ENCODE measurements at regions not wholly inside any gene's neighbourhood (a gene's known extent, or its start where the extent isn't known, plus 50 kb on each side); places are given as distances from the start of the nearest gene placed in this dataset.
A peak's percentile ranks its signal among the peaks of the same experiment; 100 is the strongest.

GRCh38 chr2:102950371-102950946 is 188.6 kb downstream of the TMEM182 start:
- H3K27me3 ChIP-seq (ENCODE audit: control insufficient read depth, insufficient read depth, low read length): no peaks in the 10 kb centered on the region
- no peak overlapping the region for H3K27ac ChIP-seq (ENCODE audit: low read length)
- DNase-seq: no peak
- no peak overlapping the region for H3K4me3 ChIP-seq (ENCODE audit: low read length)
- 33% methylated on average over 2 of the region's 3 CpGs for whole genome bisulfite sequencing (ENCODE audit: insufficient coverage)
- no peaks in the 10 kb centered on the region for H3K9me3 ChIP-seq (replicated peaks; ENCODE audit: control insufficient read depth, low read depth, low read length)
- H3K36me3 ChIP-seq (ENCODE audit: control insufficient read depth, insufficient read depth, low read length): no peaks in the 10 kb centered on the region
- no peaks in the 10 kb centered on the region for H3K4me1 ChIP-seq (ENCODE audit: control insufficient read depth, insufficient read depth, low read length)

- Histone ChIP-seq H3K27ac (ENCODE audit: low read length) (no peak overlapping the region), H3K4me1 (ENCODE audit: control insufficient read depth, insufficient read depth, low read length) (no peaks in the 10 kb centered on the region), H3K9me3 (replicated peaks; ENCODE audit: control insufficient read depth, low read depth, low read length) (no peaks in the 10 kb centered on the region), H3K27me3 (ENCODE audit: control insufficient read depth, insufficient read depth, low read length) (no peaks in the 10 kb centered on the region), H3K36me3 (ENCODE audit: control insufficient read depth, insufficient read depth, low read length) (no peaks in the 10 kb centered on the region), H3K4me3 (ENCODE audit: low read length) (no peak overlapping the region)
- no peak for DNase-seq
- no CpG with 5 or more reads among the region's 3 CpGs for WGBS (ENCODE audit: insufficient coverage)
Measured at GRCh38 chr2:102951249-102951648, 189.4 kb downstream of the TMEM182 start.

DNA sequence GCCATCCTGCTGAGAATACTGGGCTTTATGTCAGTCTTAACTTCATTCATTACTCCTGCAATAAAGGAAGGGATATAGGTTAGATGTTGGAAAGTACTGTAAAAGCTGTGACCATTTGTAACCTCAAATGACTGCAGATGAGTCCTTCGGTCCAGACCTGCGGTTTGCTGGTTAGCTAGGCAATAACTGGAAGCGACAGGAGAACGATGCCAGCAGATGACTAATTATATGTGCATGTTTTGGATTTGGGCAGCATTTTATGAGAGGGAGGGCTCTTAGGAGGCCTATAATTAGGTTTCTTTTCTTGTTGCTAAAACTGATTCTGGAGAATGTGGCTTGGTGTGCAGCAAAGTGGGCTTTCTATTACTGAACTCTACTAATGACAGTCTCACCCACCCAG is 205.6 kb downstream of the TMEM182 start:
- no peaks in the 10 kb centered on the region for H3K27me3 ChIP-seq (ENCODE audit: control insufficient read depth, insufficient read depth, low read length)
- 67% methylated on average over 4 of the region's 4 CpGs for WGBS (ENCODE audit: insufficient coverage)

GRCh38 chr2:102968375-102968774 is 206.5 kb downstream of the TMEM182 start:
- H3K27me3 ChIP-seq (ENCODE audit: control insufficient read depth, insufficient read depth, low read length): no peaks in the 10 kb centered on the region
- no peaks in the 10 kb centered on the region for H3K36me3 ChIP-seq (ENCODE audit: control insufficient read depth, insufficient read depth, low read length)
- H3K27ac ChIP-seq (ENCODE audit: low read length): no peak overlapping the region
- H3K4me3 ChIP-seq (ENCODE audit: low read length): no peak overlapping the region
- no peak for DNase-seq
- H3K9me3 ChIP-seq (replicated peaks; ENCODE audit: control insufficient read depth, low read depth, low read length): no peaks in the 10 kb centered on the region
- no peaks in the 10 kb centered on the region for H3K4me1 ChIP-seq (ENCODE audit: control insufficient read depth, insufficient read depth, low read length)
- no CpG with 5 or more reads among the region's 6 CpGs for WGBS (ENCODE audit: insufficient coverage)

More for the DNA sequence above, 205.6 kb downstream of the TMEM182 start:
- DNase-seq: no peak
- no peak overlapping the region for H3K27ac ChIP-seq (ENCODE audit: low read length)
- H3K36me3 ChIP-seq (ENCODE audit: control insufficient read depth, insufficient read depth, low read length): no peaks in the 10 kb centered on the region
- H3K4me3 ChIP-seq (ENCODE audit: low read length): no peak overlapping the region
- no peaks in the 10 kb centered on the region for H3K4me1 ChIP-seq (ENCODE audit: control insufficient read depth, insufficient read depth, low read length)
- H3K9me3 ChIP-seq (replicated peaks; ENCODE audit: control insufficient read depth, low read depth, low read length): no peaks in the 10 kb centered on the region

- no CpG with 5 or more reads among the region's 6 CpGs for WGBS (ENCODE audit: insufficient coverage)
- Histone ChIP-seq H3K4me1 (ENCODE audit: control insufficient read depth, insufficient read depth, low read length) (no peaks in the 10 kb centered on the region), H3K36me3 (ENCODE audit: control insufficient read depth, insufficient read depth, low read length) (no peaks in the 10 kb centered on the region), H3K27me3 (ENCODE audit: control insufficient read depth, insufficient read depth, low read length) (no peaks in the 10 kb centered on the region), H3K9me3 (replicated peaks; ENCODE audit: control insufficient read depth, low read depth, low read length) (no peaks in the 10 kb centered on the region), H3K27ac (ENCODE audit: low read length) (no peak overlapping the region), H3K4me3 (ENCODE audit: low read length) (no peak overlapping the region)
- DNase-seq: no peak
Measured at GRCh38 chr2:102971701-102972100, 209.9 kb downstream of the TMEM182 start.

- peak; percentile 42 for DNase-seq
- Histone ChIP-seq H3K4me1 (ENCODE audit: control insufficient read depth, insufficient read depth, low read length) (no peaks in the 10 kb centered on the region), H3K27me3 (ENCODE audit: control insufficient read depth, insufficient read depth, low read length) (no peaks in the 10 kb centered on the region), H3K9me3 (replicated peaks; ENCODE audit: control insufficient read depth, low read depth, low read length) (no peaks in the 10 kb centered on the region), H3K4me3 (ENCODE audit: low read length) (no peak overlapping the region), H3K27ac (ENCODE audit: low read length) (no peak overlapping the region), H3K36me3 (ENCODE audit: control insufficient read depth, insufficient read depth, low read length) (no peaks in the 10 kb centered on the region)
- 20% methylated on average over 3 of the region's 8 CpGs for WGBS (ENCODE audit: insufficient coverage)
Measured at GRCh38 chr2:102975996-102976975, 214.5 kb downstream of the TMEM182 start.

DNA sequence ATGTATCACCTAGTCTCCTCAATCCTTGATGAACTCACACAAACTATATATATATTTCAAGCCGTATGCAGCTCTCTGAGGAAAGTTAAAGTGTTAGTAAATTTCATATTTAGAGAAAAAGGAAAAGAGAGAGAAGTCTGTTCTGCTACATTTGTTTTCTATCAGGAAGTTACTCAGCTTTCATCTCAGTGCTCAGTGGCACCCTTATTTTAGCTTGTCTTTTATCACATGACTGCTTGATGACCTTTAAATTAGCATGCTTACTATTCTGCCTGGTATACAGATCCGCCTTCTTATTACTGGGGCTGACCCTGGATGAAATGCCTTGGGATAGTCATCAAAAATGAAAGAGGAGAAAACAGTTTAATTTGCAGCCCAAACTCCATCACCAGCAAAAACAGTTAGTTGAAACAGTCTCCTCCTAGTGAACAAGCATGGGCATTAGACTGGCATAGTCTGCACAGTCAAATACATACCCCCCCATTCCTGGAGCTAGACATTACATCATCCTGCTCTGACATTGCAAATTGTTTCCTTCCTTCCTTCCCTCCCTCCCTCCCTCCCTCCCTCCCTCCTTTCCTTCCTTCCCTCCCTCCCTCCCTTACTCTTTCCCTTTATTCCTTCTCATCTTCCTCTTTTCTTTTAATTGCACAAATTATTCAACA is 215.7 kb downstream of the TMEM182 start:
- no peak overlapping the region for H3K27ac ChIP-seq (ENCODE audit: low read length)
- no peak overlapping the region for H3K4me3 ChIP-seq (ENCODE audit: low read length)
- H3K36me3 ChIP-seq (ENCODE audit: control insufficient read depth, insufficient read depth, low read length): no peaks in the 10 kb centered on the region
- DNase-seq: no peak
- H3K4me1 ChIP-seq (ENCODE audit: control insufficient read depth, insufficient read depth, low read length): no peaks in the 10 kb centered on the region
- H3K9me3 ChIP-seq (replicated peaks; ENCODE audit: control insufficient read depth, low read depth, low read length): no peaks in the 10 kb centered on the region
- no peaks in the 10 kb centered on the region for H3K27me3 ChIP-seq (ENCODE audit: control insufficient read depth, insufficient read depth, low read length)
- no CpG with 5 or more reads among the region's 2 CpGs for WGBS (ENCODE audit: insufficient coverage)

- WGBS (ENCODE audit: insufficient coverage): 44% methylated on average over 1 of the region's 3 CpGs
- no peaks in the 10 kb centered on the region for H3K36me3 ChIP-seq (ENCODE audit: control insufficient read depth, insufficient read depth, low read length)
- H3K9me3 ChIP-seq (replicated peaks; ENCODE audit: control insufficient read depth, low read depth, low read length): no peaks in the 10 kb centered on the region
Measured at GRCh38 chr2:102978091-102978490, 216.3 kb downstream of the TMEM182 start.

GRCh38 chr2:102979429-102979828 is 217.6 kb downstream of the TMEM182 start:
- H3K9me3 ChIP-seq (replicated peaks; ENCODE audit: control insufficient read depth, low read depth, low read length): no peaks in the 10 kb centered on the region
- H3K4me1 ChIP-seq (ENCODE audit: control insufficient read depth, insufficient read depth, low read length): no peaks in the 10 kb centered on the region
- DNase-seq: no peak
- H3K27ac ChIP-seq (ENCODE audit: low read length): no peak overlapping the region
- H3K36me3 ChIP-seq (ENCODE audit: control insufficient read depth, insufficient read depth, low read length): no peaks in the 10 kb centered on the region
- no CpG with 5 or more reads among the region's 4 CpGs for WGBS (ENCODE audit: insufficient coverage)
- no peaks in the 10 kb centered on the region for H3K27me3 ChIP-seq (ENCODE audit: control insufficient read depth, insufficient read depth, low read length)
- H3K4me3 ChIP-seq (ENCODE audit: low read length): no peak overlapping the region

More at GRCh38 chr2:102978091-102978490, 216.3 kb downstream of the TMEM182 start:
- H3K27ac ChIP-seq (ENCODE audit: low read length): no peak overlapping the region
- no peak overlapping the region for H3K4me3 ChIP-seq (ENCODE audit: low read length)
- no peak for DNase-seq
- H3K4me1 ChIP-seq (ENCODE audit: control insufficient read depth, insufficient read depth, low read length): no peaks in the 10 kb centered on the region
- H3K27me3 ChIP-seq (ENCODE audit: control insufficient read depth, insufficient read depth, low read length): no peaks in the 10 kb centered on the region

- Histone ChIP-seq H3K27ac (ENCODE audit: low read length) (no peak overlapping the region), H3K4me3 (ENCODE audit: low read length) (no peak overlapping the region), H3K27me3 (ENCODE audit: control insufficient read depth, insufficient read depth, low read length) (no peaks in the 10 kb centered on the region), H3K4me1 (ENCODE audit: control insufficient read depth, insufficient read depth, low read length) (no peaks in the 10 kb centered on the region), H3K36me3 (ENCODE audit: control insufficient read depth, insufficient read depth, low read length) (no peaks in the 10 kb centered on the region), H3K9me3 (replicated peaks; ENCODE audit: control insufficient read depth, low read depth, low read length) (no peaks in the 10 kb centered on the region)
- no peak for DNase-seq
- WGBS (ENCODE audit: insufficient coverage): 71% methylated on average over 3 of the region's 3 CpGs
Measured at GRCh38 chr2:102983786-102984185, 222.0 kb downstream of the TMEM182 start.

Measured in muscle of leg (tissue), 3 donors.